ENCODE measurements at regions not wholly inside any gene's neighbourhood (a gene's known extent, or its start where the extent isn't known, plus 50 kb on each side); places are given as distances from the start of the nearest gene placed in this dataset.

DNA sequence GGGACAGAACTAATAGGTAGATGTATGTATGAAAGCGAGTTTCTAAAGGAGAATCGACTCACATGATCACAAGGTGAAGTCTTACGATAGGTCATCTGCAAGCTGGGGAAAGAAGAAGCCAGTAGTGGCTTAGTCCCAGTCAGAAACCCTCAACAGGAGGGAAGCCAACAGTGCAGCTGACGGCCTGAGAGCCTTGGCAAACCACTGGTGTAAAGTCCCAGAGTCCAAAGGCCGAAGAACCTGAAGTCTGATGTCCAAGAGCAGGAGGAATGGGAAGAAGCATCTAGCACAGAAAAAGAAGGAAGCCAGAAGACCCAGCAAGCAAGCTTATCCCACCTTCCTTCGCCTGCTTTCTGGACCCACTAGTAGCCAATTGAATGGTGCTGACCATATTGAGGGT lies 507.6 kb upstream of the ARGLU1 start:
- no peak for DNase-seq

DNA sequence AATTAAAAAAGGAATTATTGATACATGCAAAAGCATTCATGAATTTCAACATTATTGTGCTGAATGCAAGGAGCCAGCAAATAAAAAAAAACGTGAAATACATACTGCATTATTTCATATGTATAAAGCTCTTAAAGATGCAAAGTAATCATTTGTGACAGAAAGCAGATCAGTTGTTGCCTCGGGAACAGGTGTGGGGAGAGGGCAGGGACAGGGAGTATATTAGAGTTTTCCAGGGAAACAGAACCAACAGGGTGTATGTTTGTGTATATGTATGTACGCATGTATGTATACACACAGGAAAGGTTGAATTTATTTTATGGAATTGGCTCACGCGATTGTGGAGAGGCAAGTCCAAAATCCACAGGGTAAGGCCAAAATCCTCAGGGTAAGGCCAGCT lies 502.9 kb upstream of the ARGLU1 start:
- DNase-seq = no peak

DNA sequence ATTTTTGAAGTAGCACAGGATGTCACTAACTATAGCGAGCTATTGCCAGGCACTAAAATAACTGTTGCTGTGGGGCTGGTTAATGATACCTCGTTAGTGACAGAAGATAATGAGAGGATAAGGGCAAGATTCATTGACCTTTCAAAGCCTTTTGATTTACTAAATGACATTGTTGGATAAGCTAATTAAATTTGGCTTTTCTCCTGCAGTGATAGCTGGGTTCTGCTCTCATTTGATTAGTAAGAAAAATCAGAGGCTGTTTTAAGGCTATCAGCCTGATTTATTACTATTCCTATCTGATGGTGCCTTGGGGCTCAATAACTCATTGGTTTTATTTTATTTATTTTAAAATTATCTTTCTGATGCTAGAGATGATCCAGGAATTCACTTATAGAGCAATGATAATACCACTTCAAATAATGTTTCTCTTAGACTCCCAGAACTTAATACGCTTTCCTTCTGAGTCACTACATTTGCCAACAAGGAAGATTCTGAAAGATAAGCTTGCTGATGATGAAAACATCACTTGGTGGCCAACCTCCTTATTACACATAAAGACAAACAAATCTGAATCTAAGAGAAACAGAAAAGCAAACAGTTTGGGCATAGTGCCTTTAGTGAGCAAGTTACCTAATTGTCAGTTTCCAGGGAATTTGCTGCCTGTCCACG lies 501.3 kb upstream of the ARGLU1 start:
- no peak for DNase-seq

DNA sequence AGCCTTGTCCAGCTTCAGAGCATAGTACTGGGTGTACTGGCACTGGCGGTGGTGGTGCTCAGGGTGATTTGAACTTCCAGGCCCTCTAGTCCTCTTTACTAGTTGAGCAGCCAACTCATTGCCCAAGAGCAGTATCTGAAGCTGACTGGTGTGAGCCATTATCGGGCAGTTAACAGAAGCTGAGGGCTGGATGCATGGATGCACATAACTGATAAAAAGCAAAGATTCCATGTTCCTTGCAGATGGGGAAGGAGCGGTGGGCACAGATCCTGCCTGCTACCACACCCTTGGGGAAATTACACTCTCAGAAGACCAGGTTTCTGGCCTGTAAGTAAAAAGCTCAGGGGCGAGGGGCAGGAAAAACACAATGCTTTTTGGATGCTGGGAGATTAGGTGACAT lies 499.4 kb upstream of the ARGLU1 start:
- no peak for DNase-seq

DNA sequence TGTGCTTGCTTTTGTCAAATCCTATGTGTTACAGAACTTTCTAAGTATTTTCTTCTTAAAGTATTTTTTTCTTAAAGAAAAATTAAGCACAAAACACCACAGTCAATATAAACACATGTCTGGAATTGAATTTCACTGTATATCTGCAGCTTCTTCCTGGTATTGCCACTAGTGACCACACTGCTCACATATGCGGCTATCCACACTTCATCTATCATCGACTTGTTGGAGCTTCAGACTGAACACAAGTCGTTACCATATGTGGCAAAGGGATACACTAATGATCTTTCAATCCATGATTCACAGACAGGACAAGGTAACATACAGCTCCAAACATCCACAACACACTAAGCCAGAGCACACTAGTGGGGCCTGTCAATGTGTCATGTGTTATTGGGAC lies 498.4 kb upstream of the ARGLU1 start:
- DNase-seq = no peak

DNA sequence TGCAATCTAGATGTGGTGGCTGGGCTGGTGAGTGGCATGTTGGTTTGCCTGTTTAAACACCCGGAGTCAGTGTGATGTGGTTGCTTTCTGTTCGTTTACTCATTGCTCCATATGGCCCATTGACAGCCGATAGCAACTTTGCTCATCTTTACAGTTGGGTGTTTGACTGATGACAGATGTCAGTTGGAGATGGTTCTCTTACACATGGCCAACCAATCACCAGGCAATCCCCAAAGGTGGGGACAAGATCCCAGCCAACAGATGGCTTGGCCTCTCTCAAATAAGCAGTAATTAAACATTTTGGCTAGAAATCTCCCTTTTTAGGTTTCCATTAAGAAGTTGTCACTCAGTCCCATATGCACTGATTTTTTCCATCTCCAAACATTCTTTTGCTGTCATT lies 497.1 kb upstream of the ARGLU1 start:
- no peak for DNase-seq

DNA sequence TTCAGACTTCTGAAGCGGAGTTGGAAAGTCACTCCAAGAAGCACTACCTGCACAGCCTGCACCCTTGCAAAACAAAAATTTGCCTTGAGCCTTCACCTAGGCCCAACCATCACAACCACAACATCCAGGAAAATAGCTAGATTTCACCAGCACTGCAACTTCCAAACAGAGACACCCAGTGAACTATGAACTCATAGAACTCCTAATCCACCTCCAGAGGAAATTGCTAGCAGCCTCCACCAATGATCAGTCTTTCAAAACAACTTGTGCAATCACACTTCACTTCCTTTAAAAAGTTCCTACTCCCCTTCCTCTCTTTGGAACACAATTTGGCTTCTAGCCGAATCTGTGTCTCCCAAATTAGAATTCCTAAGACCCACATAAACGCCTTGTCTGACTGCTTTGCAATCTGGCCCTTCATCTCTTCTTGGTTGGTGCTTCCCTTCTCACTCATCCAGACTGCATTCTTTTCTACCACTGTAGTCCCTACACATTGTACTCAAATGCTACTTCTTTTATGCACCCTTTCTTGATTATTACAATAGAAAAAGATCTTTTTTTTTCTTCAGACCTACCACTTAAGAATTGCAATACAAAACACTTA lies 489.2 kb upstream of the ARGLU1 start:
- no peak for DNase-seq

- DNase-seq = no peak
Measured at GRCh38 chr13:107043021-107043956, 475.4 kb upstream of the ARGLU1 start.

DNA sequence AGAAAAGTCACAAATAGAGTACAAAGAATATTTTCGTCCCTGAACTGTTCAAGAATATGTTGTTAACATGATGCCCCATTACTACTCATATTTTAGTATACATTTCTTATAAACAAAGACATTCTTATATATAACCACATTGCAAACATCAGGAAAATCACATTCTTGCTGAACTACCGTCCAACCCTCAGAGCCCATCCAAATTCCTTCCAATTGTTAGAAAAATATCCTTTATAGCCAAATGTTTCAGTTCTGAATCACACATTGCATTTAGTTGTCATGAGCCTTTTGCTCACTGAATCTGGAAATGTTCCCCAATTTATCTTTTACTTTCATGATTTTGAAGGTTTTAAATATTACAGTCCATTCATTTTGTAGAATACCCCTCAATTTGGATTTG lies 467.8 kb upstream of the ARGLU1 start:
- no peak for DNase-seq

DNA sequence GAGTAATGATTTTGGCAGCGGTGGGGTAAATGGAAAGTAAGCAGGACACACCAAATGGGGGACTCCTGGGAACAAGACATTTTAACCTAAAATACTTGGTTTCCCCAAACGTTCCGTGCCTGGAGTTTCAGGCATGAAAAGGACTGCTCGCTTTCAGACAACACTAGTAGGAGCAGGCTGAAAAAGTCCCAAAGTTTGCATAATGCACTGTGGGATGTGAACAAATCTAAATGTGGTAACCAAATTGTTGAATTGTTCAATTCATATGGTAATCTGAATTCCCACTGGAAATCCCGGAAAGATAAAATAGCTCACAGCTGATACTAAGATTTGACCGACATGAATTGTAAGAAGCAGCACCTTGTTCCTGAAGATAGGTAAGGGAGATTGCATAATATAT lies 467.2 kb upstream of the ARGLU1 start:
- DNase-seq = no peak

DNA sequence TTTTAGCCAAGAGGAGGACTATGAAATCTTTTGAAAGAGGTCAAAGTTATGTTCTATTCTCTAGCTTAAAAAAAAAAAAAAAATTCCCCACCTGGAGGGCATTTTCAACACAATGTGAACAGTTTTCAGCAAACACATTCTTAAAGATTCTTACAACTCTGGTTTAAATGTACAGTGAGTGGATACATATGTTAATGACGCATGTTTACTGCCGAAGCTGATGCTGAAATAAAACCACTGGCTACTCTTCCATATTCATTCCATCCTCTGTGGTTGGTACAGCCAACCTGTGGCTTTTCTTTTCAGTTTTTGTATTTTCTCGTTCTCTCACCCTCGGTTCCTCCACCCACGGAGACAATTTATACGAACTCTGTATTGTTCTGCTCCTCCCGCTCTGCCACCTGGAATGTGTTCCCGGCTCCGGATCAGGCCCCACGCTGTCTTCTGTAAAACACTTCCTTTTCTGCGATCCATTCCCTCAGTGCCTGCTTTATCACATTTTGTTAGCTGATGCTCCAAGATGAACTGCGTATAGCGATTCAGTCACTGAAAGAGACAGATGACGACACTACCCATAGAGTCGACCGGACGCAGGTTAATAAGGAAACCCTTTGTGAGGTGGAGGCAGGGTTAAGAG lies 466.4 kb upstream of the ARGLU1 start:
- no peak for DNase-seq

DNA sequence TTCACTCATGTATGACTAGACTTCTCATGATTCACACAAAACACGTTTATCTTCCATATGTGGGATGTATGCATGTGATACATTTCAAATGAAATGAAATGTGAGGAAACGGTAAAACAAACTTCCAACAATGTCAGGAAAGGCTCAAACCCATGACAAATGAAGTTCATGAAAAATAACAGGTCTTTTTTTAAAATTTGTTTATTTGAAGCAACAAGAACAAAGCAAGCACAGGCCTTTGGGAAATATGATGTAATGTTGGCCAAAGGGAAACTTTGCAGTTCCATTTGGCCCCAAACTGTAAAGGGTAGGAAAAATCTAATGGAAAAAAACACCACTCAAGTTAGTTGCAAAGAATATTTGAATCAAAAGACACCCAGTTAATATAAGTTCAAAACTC lies 463.8 kb upstream of the ARGLU1 start:
- DNase-seq = no peak

DNA sequence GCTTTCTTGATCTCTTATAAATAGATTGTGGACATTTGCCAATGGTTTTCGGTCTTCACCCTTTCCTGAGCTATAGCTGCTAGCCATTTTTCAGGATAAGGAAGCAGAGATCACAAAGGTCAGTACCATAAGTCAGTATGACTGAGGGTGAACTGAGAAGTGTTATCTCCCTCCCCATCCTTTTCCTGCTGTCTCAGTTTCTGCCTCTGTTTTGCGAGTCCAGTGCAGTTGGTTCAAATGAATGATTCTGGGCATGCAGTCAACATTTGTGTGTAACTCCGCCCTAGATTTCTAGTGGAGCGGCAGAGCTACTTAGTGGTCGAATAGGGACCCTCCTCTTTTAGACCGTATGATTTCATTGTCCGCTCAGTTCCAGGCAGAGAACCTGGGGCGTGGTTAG lies 460.8 kb upstream of the ARGLU1 start:
- no peak for DNase-seq

GRCh38 chr13:107025991-107026390 lies 458.1 kb upstream of the ARGLU1 start:
- no peak for DNase-seq

DNA sequence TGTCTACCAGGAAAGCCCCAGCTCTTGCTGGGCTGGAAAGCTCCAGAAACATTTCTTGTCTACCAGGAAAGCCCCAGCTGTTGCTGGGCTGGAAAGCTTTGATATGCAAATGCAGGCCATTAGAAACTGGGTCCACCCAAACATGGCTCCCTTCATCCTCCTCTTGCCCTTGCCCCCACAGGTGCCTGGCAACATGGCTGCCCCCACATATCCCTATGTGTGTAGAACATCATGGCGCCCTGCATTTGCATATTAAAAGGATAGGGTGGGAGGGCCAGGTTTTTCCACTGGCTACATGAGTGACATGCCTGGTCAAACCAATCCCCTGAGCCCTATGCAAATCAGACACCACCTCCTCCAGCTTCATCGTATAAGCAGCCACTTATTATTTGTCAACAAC lies 455.4 kb upstream of the ARGLU1 start:
- no peak for DNase-seq

DNA sequence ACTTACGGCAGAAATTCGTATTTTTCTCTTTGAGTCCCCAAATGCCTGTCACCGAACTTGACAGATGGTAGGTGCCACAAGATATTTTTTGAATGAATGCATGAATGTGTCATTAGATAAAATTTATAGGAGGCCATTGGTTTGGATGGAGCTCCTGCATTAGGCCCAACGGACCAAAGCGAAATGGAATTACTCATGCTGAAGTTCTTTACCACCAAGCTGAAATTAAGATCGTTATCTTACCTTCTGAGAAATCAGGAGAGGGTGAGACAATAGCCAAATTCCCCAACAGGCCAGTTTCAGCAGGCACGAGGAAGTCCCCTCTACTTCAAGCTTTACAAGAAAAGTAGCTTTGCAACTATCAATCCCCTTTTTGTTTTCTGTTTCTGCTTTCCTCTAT lies 452.5 kb upstream of the ARGLU1 start:
- DNase-seq = no peak

DNA sequence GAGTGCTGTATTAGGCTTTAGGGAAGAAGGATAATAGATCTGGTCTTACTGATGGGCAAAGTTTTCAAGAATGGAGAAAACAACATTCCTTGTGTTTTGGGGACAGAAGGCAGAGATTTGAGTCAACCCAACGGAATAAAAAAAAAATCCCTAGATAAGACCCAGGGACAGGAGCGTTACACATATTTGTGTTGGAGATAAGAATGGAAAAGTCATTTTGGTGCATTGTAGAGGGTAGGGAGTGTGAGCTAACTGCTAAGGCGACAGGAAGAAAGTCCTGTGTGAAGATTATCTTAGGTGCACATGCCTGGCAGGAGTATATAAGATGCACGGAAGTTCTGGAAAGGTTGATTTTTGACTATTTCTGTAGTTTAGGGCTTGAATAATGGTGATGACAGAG lies 450.3 kb upstream of the ARGLU1 start:
- DNase-seq = no peak

GRCh38 chr13:107006661-107007060 lies 438.7 kb upstream of the ARGLU1 start:
- DNase-seq = no peak

DNA sequence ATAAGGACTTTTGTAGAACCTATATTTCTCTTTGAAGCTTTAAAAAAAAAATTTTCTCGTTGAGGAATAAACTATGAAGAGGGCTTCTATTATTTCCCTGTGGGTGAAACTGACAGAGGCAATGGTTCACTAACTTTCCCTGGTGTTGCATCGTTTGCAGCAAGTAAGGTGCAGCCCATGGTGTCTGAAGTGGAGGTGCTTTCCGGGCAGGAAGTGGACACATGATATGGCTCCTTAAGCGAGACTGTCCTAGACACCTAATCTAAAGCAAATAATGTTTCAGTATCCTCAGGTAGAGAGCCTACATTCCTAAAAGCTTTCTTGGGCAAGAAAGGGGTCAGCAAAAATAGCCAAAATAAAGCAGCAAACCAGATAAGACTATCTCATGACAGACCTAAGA lies 437.6 kb upstream of the ARGLU1 start:
- DNase-seq = no peak

DNA sequence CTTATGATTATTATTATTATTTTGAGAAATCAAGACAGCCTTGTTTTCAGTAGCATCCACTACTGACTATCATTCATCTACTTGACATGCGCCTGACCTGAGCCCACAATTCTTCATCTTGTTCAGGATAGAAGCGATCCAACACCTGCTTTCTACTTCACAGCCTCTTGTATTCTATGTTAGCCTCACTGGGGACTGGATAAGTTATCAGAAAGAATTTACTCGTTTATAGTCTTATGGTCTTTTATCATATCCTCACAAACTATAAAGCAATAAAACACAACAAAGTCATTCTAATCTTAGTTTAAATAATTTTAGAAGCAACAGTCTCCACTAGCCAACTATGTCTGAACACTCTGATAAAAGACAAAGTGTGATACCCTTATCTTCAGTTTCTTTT lies 436.0 kb upstream of the ARGLU1 start:
- no peak for DNase-seq

GRCh38 chr13:106998664-106999063 lies 430.7 kb upstream of the ARGLU1 start:
- no peak for DNase-seq

- DNase-seq = no peak
Measured at GRCh38 chr13:106997696-106998095, 429.8 kb upstream of the ARGLU1 start.

DNA sequence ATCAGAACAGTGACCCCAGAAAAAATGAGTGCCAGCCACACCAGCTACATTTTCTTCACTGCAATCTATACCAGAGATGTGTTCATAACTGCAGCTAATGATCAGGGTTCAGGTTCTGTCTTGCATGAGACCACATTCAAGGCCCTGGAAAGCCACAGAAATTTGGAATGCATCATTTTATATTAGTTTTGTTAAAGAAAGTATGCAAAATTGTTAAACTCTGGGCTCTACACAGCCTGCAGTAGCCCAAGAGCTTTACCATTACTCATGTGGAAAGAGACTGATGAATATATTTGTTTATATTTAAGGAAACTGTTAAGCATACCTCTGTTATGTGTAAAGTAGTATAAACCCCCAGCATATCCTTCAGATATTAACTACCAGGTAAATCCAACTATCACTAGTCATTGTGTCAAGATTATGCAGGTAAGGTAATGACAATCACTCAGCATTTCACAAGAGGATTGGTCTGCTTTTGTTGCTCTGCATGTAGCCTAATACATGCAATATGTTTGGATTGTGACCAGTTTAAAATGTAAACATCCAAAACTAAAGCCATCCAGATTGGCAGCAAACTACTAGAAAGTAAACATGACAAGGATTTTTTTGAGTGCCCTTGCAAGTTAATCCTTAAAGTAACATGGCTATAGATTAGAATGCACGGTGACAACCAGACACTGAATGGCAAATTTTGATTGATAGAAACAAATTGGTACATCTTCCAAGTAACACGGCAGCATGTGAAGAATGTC lies 429.1 kb upstream of the ARGLU1 start:
- DNase-seq = no peak

Measured in stimulated activated CD4-positive, alpha-beta T cell treated with anti-CD3 and anti-CD28 coated beads, Interleukin-2, amount 100 ng/mL, for 48 hours (primary cell).